Fibroblast of mammary gland (primary cell): ENCODE measurements at regions not wholly inside any gene's neighbourhood (a gene's known extent, or its start where the extent isn't known, plus 50 kb on each side); places are given as distances from the start of the nearest gene placed in this dataset.

Experiments used
- DNase-seq: peaks from one replicate; pipeline ENCODE4 v3.0.0-alpha.2; 2010; ENCODE audit warnings: low read depth
- H3K4me3 ChIP-seq: 2 replicates; pipeline ENCODE4 v1.5.1; 2011; ENCODE audit warnings: low read depth, mild to moderate bottlenecking, low read length, moderate library complexity; ENCODE audit not compliant: control insufficient read depth
- CTCF ChIP-seq: conservative IDR thresholded peaks from 2 replicates; pipeline ENCODE4 v1.5.1; 2011; ENCODE audit warnings: low read depth, low read length, inconsistent platforms; ENCODE audit not compliant: control insufficient read depth, insufficient read depth

- no peak for DNase-seq
- no peak overlapping the region for H3K4me3 ChIP-seq
- TF ChIP-seq CTCF, result no peak
Observed at GRCh38 chr6:92559003-92559402, 860.4 kb downstream of the EPHA7 start.

- H3K4me3 ChIP-seq, result no peak overlapping the region
- TF ChIP-seq CTCF, result no peak
- no peak for DNase-seq
Observed at GRCh38 chr6:92550501-92550900, 868.9 kb downstream of the EPHA7 start.

- no peak for DNase-seq
- TF ChIP-seq CTCF, result no peak
- H3K4me3 ChIP-seq, result no peak overlapping the region
Observed at GRCh38 chr6:92545861-92546260, 873.5 kb downstream of the EPHA7 start.

GRCh38 chr6:92541448-92542060, 877.8 kb downstream of the EPHA7 start:
- TF ChIP-seq CTCF, result no peak

GRCh38 chr6:92538926-92539325, 880.4 kb downstream of the EPHA7 start:
- no peak overlapping the region for H3K4me3 ChIP-seq
- no peak for DNase-seq
- TF ChIP-seq CTCF, result no peak

More at GRCh38 chr6:92541448-92542060, 877.8 kb downstream of the EPHA7 start:
- H3K4me3 ChIP-seq, result no peak overlapping the region
- no peak for DNase-seq

- TF ChIP-seq CTCF, result no peak
- no peak for DNase-seq
- no peak overlapping the region for H3K4me3 ChIP-seq
Observed at GRCh38 chr6:92538275-92538674, 881.1 kb downstream of the EPHA7 start.

- no peak overlapping the region for H3K4me3 ChIP-seq
Observed at GRCh38 chr6:92534109-92534508, 885.2 kb downstream of the EPHA7 start.

More at GRCh38 chr6:92534109-92534508, 885.2 kb downstream of the EPHA7 start:
- DNase-seq, result no peak
- no peak for TF ChIP-seq CTCF
